Neural progenitor cell (in vitro differentiated cells): ENCODE measurements at regions not wholly inside any gene's neighbourhood (a gene's known extent, or its start where the extent isn't known, plus 50 kb on each side); places are given as distances from the start of the nearest gene placed in this dataset.
"Not testable (repeated sequence)": the region's sequence is repeated elsewhere in the genome, so short reads cannot be mapped to it uniquely, and the experiment has no call there.

Source experiments
- DNase-seq: peaks from one replicate; pipeline ENCODE4 v3.0.0-alpha.2; 2016; ENCODE audit warnings: low spot score
- H2AFZ ChIP-seq: fragments of 200-600 bp; sonication (generic); replicated peaks from 2 replicates; pipeline ENCODE4 v1.6.1; 2016; ENCODE audit warnings: antibody characterized with exemption
- H3F3A ChIP-seq: fragments of 200-600 bp; sonication (generic); 2 replicates; pipeline ENCODE4 v1.6.1; 2016; ENCODE audit warnings: antibody characterized with exemption, low read depth
- H3K27ac ChIP-seq: fragments of 200-600 bp; sonication (generic); 2 replicates; pipeline ENCODE4 v1.5.1; 2016; ENCODE audit warnings: mild to moderate bottlenecking
- H3K27me3 ChIP-seq: fragments of 200-600 bp; sonication (generic); 2 replicates; pipeline ENCODE4 v1.6.1; 2016; ENCODE audit warnings: mild to moderate bottlenecking, moderate library complexity
- H3K36me3 ChIP-seq: fragments of 200-600 bp; sonication (generic); 2 replicates; pipeline ENCODE4 v1.5.1; 2016
- H3K4me1 ChIP-seq: fragments of 200-600 bp; sonication (generic); 2 replicates; pipeline ENCODE4 v1.6.1; 2016; ENCODE audit warnings: mixed run types
- H3K4me2 ChIP-seq: fragments of 200-600 bp; sonication (generic); 2 replicates; pipeline ENCODE4 v1.6.1; 2016
- H3K4me3 ChIP-seq: fragments of 200-600 bp; sonication (generic); 2 replicates; pipeline ENCODE4 v1.5.1; 2016
- H3K79me2 ChIP-seq: fragments of 200-600 bp; sonication (generic); 2 replicates; pipeline ENCODE4 v1.6.1; 2016; ENCODE audit warnings: low read depth
- H3K9ac ChIP-seq: fragments of 200-600 bp; sonication (generic); 2 replicates; pipeline ENCODE4 v1.6.1; 2016
- H3K9me3 ChIP-seq: fragments of 200-600 bp; sonication (generic); 2 replicates; pipeline ENCODE4 v1.5.1; 2016; ENCODE audit warnings: low read depth
- H4K20me1 ChIP-seq: fragments of 200-600 bp; sonication (generic); 2 replicates; pipeline ENCODE4 v1.6.1; 2016; ENCODE audit warnings: low read depth
- H3K27ac Mint-ChIP-seq: 3 replicates; pipeline ENCODE4 v1.8.0; 2021; ENCODE audit warnings: mixed read lengths
- H3K27me3 Mint-ChIP-seq: 2 replicates; pipeline ENCODE4 v1.8.0; 2022; ENCODE audit warnings: low read depth, mild to moderate bottlenecking, inconsistent platforms, moderate library complexity, mixed read lengths; ENCODE audit not compliant: insufficient read depth
- H3K36me3 Mint-ChIP-seq: 3 replicates; pipeline ENCODE4 v1.8.0; 2021; ENCODE audit warnings: mixed read lengths
- H3K4me1 Mint-ChIP-seq: 3 replicates; pipeline ENCODE4 v1.8.0; 2021; ENCODE audit warnings: mixed read lengths
- H3K4me3 Mint-ChIP-seq: 3 replicates; pipeline ENCODE4 v1.8.0; 2021; ENCODE audit warnings: mild to moderate bottlenecking, moderate library complexity, mixed read lengths
- H3K9me3 Mint-ChIP-seq: 3 replicates; pipeline ENCODE4 v1.8.0; 2020; ENCODE audit warnings: mixed read lengths
- EZH2 ChIP-seq: fragments of 200-600 bp; sonication (generic); IDR thresholded peaks from 2 replicates; pipeline ENCODE4 v1.6.1; 2017; ENCODE audit warnings: antibody characterized with exemption, mild to moderate bottlenecking, moderate library complexity
- EZH2phosphoT487 ChIP-seq: fragments of 200-600 bp; sonication (generic); IDR thresholded peaks from 2 replicates; pipeline ENCODE4 v1.6.1; 2017; ENCODE audit warnings: antibody characterized with exemption
- TF ChIP-seq, protein P1 (sequence below): fragments of 200-600 bp; sonication (generic); IDR thresholded peaks from 2 replicates; pipeline ENCODE4 v1.5.1; 2017; ENCODE audit warnings: antibody characterized with exemption, mild to moderate bottlenecking

DNA sequence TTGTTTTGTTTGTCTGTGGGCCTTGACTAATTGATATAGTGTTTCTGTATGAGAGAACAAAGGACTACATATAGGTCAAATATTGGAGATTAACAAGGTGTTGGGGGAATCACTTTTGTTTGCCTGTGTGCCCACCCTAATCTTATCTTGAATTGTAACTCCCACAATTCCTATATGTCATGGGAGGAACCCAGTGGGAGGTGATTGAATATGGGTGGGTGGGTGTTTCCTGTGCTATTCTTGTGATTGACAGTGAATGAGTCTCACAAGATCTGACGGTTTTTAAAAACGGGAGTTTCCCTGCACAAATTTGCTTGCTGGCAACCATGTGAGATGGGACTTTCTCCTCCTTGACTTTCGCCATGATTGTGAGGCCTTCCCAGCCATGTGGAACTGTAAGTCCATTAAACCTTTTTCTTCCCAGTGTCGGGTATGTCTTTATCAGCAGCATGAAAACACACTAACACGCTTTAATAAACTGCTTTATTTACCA, 64.9 kb upstream of the HSPB3 start:
- no peaks in the 10 kb centered on the region for H3K79me2 ChIP-seq
- Mint-ChIP-seq H3K4me3 (no peak overlapping the region), H3K36me3 (no peaks in the 10 kb centered on the region), H3K27me3 (peaks cover 2% of the 10 kb centered on the region), H3K27ac (no peak overlapping the region), H3K4me1 (peaks cover 16% of the 10 kb centered on the region), H3K9me3 (peaks cover 1% of the 10 kb centered on the region)
- H3K4me3 ChIP-seq, result no peak overlapping the region
- TF ChIP-seq, protein P1, sequence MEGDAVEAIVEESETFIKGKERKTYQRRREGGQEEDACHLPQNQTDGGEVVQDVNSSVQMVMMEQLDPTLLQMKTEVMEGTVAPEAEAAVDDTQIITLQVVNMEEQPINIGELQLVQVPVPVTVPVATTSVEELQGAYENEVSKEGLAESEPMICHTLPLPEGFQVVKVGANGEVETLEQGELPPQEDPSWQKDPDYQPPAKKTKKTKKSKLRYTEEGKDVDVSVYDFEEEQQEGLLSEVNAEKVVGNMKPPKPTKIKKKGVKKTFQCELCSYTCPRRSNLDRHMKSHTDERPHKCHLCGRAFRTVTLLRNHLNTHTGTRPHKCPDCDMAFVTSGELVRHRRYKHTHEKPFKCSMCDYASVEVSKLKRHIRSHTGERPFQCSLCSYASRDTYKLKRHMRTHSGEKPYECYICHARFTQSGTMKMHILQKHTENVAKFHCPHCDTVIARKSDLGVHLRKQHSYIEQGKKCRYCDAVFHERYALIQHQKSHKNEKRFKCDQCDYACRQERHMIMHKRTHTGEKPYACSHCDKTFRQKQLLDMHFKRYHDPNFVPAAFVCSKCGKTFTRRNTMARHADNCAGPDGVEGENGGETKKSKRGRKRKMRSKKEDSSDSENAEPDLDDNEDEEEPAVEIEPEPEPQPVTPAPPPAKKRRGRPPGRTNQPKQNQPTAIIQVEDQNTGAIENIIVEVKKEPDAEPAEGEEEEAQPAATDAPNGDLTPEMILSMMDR, result no peak
- no peak for TF ChIP-seq EZH2
- TF ChIP-seq EZH2phosphoT487, result no peak
- no peak for DNase-seq
- H3K4me2 ChIP-seq, result no peak overlapping the region
- no peaks in the 10 kb centered on the region for H3K4me1 ChIP-seq
- H3K27me3 ChIP-seq, result no peaks in the 10 kb centered on the region
- H3K27ac ChIP-seq, result no peak overlapping the region
- H3F3A ChIP-seq, result no peaks in the 10 kb centered on the region
- H2AFZ ChIP-seq, result no peak overlapping the region
- H4K20me1 ChIP-seq, result no peaks in the 10 kb centered on the region
- H3K9ac ChIP-seq, result no peak overlapping the region
- no peaks in the 10 kb centered on the region for H3K9me3 ChIP-seq
- H3K36me3 ChIP-seq, result no peaks in the 10 kb centered on the region

DNA sequence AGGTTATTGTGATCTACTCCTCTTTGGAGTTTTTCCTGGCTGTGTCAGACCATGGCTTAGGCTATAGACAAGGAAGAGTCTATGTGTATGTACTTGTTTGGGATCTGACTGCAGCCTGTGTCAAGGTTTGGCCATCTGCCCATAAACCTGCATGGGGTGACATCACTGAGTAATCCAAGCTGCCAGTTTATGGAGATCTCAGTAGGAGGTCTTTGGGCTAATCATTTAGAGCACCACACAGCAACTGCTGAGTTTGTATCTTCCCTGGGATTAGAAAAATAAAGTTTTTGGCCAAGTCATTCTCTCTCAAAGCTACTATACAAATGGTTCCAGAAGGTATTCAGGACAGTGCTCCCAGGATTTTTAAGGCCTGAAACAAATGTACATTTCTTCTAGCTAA, 65.5 kb upstream of the HSPB3 start:
- H2AFZ ChIP-seq, result no peak overlapping the region
- H4K20me1 ChIP-seq, result no peaks in the 10 kb centered on the region
- no peaks in the 10 kb centered on the region for H3F3A ChIP-seq
- Mint-ChIP-seq H3K27ac (no peak overlapping the region), H3K36me3 (no peaks in the 10 kb centered on the region), H3K4me1 (peaks cover 18% of the 10 kb centered on the region), H3K9me3 (peaks cover 1% of the 10 kb centered on the region), H3K4me3 (no peak overlapping the region), H3K27me3 (peaks cover 2% of the 10 kb centered on the region)
- H3K27me3 ChIP-seq, result no peaks in the 10 kb centered on the region
- no peaks in the 10 kb centered on the region for H3K79me2 ChIP-seq
- TF ChIP-seq, protein P1, result no peak
- TF ChIP-seq EZH2phosphoT487 (no peak), EZH2 (no peak)
- no peak overlapping the region for H3K9ac ChIP-seq
- no peak overlapping the region for H3K4me3 ChIP-seq
- no peaks in the 10 kb centered on the region for H3K36me3 ChIP-seq
- no peaks in the 10 kb centered on the region for H3K4me1 ChIP-seq
- no peak overlapping the region for H3K27ac ChIP-seq
- H3K9me3 ChIP-seq, result no peaks in the 10 kb centered on the region
- H3K4me2 ChIP-seq, result no peak overlapping the region
- DNase-seq, result no peak

DNA sequence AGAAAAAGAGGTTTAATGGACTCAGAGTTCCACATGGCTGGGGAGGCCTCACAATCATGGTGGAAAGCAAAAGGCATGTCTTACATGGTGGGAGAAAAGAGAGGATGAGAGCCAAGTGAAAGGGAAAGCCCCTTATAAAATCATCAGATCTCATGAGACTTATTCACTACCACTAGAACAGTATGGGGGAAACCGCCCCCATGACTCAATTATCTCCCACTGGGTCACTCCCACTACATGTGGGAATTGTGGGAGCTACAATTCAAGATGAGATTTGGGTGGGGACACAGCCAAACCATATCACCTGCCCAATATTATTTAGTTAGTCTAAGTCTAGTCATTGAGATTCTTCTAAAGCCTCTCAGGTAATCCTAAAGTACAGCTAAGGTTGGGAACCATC, 66.1 kb upstream of the HSPB3 start:
- H3K79me2 ChIP-seq, H3K4me3 ChIP-seq, H3F3A ChIP-seq, H3K27ac Mint-ChIP-seq, H3K4me2 ChIP-seq, H3K27me3 Mint-ChIP-seq, H3K27ac ChIP-seq, H3K36me3 Mint-ChIP-seq, H3K9me3 ChIP-seq, H3K36me3 ChIP-seq, DNase-seq, H4K20me1 ChIP-seq, H3K27me3 ChIP-seq, H2AFZ ChIP-seq, H3K4me1 ChIP-seq, H3K4me3 Mint-ChIP-seq, H3K9me3 Mint-ChIP-seq, H3K9ac ChIP-seq: not testable (repeated sequence)
- peaks cover 18% of the 10 kb centered on the region for H3K4me1 Mint-ChIP-seq

DNA sequence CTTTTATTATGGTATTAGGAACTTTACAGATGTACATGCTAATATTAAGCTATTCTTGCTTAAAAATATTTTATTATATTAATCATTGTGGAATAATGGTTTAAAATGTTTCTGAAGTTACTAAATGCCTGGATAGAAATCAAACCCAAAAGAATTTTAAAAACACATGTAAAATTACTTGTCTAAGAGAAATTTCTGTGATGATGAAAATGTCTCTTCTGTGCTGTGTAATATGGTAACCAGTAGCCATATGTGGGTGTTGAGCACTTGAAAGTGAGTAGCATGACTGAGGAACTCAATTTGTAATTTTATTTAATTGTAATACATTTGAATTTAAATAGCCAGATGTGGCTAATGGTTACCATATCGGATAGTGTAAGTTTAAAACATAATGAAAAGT, 66.7 kb upstream of the HSPB3 start:
- Histone ChIP-seq H3K4me2 (no peak overlapping the region), H3K79me2 (no peaks in the 10 kb centered on the region), H3K9me3 (no peaks in the 10 kb centered on the region), H3K36me3 (no peaks in the 10 kb centered on the region), H3F3A (no peaks in the 10 kb centered on the region), H3K27me3 (no peaks in the 10 kb centered on the region), H3K9ac (no peak overlapping the region), H3K4me1 (no peaks in the 10 kb centered on the region), H3K4me3 (no peak overlapping the region), H3K27ac (no peak overlapping the region), H2AFZ (no peak overlapping the region), H4K20me1 (no peaks in the 10 kb centered on the region)
- Mint-ChIP-seq H3K36me3 (no peaks in the 10 kb centered on the region), H3K4me3 (no peak overlapping the region), H3K9me3 (peaks cover 1% of the 10 kb centered on the region), H3K27me3 (no peaks in the 10 kb centered on the region), H3K27ac (no peak overlapping the region), H3K4me1 (peaks cover 18% of the 10 kb centered on the region)
- TF ChIP-seq, protein P1, result no peak
- TF ChIP-seq EZH2 (no peak), EZH2phosphoT487 (no peak)
- no peak for DNase-seq
